ENCODE measurements at regions not wholly inside any gene's neighbourhood (a gene's known extent, or its start where the extent isn't known, plus 50 kb on each side); places are given as distances from the start of the nearest gene placed in this dataset.

DNA sequence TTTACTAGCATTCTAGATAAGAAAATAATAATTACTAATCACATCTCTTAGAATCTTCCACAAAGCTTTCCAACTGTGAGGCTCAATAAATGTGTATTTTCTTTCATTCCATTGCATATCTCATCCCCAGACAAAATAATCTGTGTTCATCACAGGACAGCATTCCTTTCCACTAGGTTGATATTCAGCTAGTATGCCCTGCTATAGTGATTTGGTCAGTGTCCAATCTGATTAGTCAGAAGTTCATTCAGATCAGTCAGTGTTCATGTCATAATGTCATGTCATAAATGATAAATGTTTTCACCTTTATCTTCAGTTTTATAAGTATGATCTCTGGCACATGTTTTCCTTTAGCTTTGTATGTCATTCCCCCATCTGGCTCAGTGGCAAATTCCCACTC, 611.4 kb downstream of the KCTD8 start:
- no peak overlapping the region for H2AFZ ChIP-seq (ENCODE audit: low read length)
- H4K20me1 ChIP-seq (ENCODE audit: control insufficient read depth, extremely low read depth, insufficient read depth, low read length), result no peaks in the 10 kb centered on the region
- no peak overlapping the region for H3K27ac ChIP-seq (ENCODE audit: insufficient read depth, low read length)
- no peak overlapping the region for H3K9ac ChIP-seq (ENCODE audit: insufficient read depth, low read length)
- peak in 1 of 2 donors; percentile 73 for DNase-seq (ENCODE audit: low read depth in 2 of 2)
- no peaks in the 10 kb centered on the region for H3K27me3 ChIP-seq (ENCODE audit: control insufficient read depth, insufficient read depth, low read length)
- no peak overlapping the region for H3K4me3 ChIP-seq (replicated peaks in 1 of 4; ENCODE audit: control extremely low read depth in 1 of 4, insufficient read depth in 1 of 4, low read depth in 3 of 4, low read length in 4 of 4)
- H3K9me3 ChIP-seq (ENCODE audit: control insufficient read depth, insufficient read depth, low read depth, low read length), result no peaks in the 10 kb centered on the region
- H3K79me2 ChIP-seq (ENCODE audit: control insufficient read depth, insufficient read depth, low read length), result no peaks in the 10 kb centered on the region
- TF ChIP-seq CTCF (conservative IDR thresholded peaks at IDR 0.05 in 1 of 2, IDR thresholded peaks at IDR 0.05 in 1 of 2; ENCODE audit: low read depth in 1 of 2, low read length in 2 of 2) (no peak), EZH2 (IDR thresholded peaks at IDR 0.05; ENCODE audit: low read length, missing control alignments) (no peak)
- no peaks in the 10 kb centered on the region for H3K36me3 ChIP-seq (ENCODE audit: control insufficient read depth, insufficient read depth, low read length)
- no peak overlapping the region for H3K4me2 ChIP-seq (ENCODE audit: extremely low read depth, insufficient read depth, low read length)
- H3K4me1 ChIP-seq (ENCODE audit: control insufficient read depth, extremely low read depth, insufficient read depth, low read length), result no peaks in the 10 kb centered on the region

DNA sequence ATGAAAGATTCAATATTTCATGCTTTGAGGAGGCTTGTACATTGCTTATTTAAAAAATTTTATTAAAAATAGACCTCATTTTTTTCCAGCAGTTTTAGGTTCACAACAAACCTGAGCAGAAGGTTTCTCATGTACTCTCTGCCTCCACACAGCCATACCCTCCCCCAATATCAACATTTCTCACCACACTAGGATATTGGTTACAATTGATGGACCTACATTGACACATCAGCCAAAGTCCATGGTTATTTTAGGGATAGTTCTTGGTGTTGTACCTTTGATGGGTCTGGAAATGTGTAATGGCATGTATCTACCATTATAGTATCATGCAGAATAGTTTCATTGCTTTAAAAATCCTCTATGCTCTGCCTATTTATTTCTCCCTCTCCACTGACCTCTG, 611.0 kb downstream of the KCTD8 start:
- Histone ChIP-seq H2AFZ (ENCODE audit: low read length) (no peak overlapping the region), H3K4me1 (ENCODE audit: control insufficient read depth, extremely low read depth, insufficient read depth, low read length) (no peaks in the 10 kb centered on the region), H4K20me1 (ENCODE audit: control insufficient read depth, extremely low read depth, insufficient read depth, low read length) (no peaks in the 10 kb centered on the region), H3K36me3 (ENCODE audit: control insufficient read depth, insufficient read depth, low read length) (no peaks in the 10 kb centered on the region), H3K4me3 (replicated peaks in 1 of 4; ENCODE audit: control extremely low read depth in 1 of 4, insufficient read depth in 1 of 4, low read depth in 3 of 4, low read length in 4 of 4) (no peak overlapping the region), H3K79me2 (ENCODE audit: control insufficient read depth, insufficient read depth, low read length) (no peaks in the 10 kb centered on the region), H3K4me2 (ENCODE audit: extremely low read depth, insufficient read depth, low read length) (no peak overlapping the region), H3K9ac (ENCODE audit: insufficient read depth, low read length) (no peak overlapping the region), H3K27me3 (ENCODE audit: control insufficient read depth, insufficient read depth, low read length) (no peaks in the 10 kb centered on the region), H3K27ac (ENCODE audit: insufficient read depth, low read length) (no peak overlapping the region), H3K9me3 (ENCODE audit: control insufficient read depth, insufficient read depth, low read depth, low read length) (no peaks in the 10 kb centered on the region)
- no peak for DNase-seq (ENCODE audit: low read depth in 2 of 2)
- TF ChIP-seq EZH2 (IDR thresholded peaks at IDR 0.05; ENCODE audit: low read length, missing control alignments) (no peak), CTCF (conservative IDR thresholded peaks at IDR 0.05 in 1 of 2, IDR thresholded peaks at IDR 0.05 in 1 of 2; ENCODE audit: low read depth in 1 of 2, low read length in 2 of 2) (no peak)

DNA sequence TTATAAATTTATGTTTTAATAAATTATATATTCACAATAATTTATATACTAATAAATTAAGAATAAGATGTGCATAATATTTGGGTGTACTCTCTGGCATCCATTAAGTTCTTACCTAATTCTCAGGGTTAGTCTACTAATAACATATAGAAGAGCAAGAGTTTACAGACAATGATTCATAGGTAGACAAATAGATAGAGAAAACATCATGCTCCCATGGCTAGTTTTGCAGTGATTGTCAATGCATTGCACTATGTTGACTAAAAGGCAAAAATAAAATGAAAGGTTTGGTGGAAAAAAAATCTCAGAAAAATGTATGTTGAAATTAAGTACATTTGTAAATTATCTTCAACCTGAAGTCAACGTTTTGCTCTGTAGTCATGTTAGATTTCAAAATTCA, 606.0 kb downstream of the KCTD8 start:
- Histone ChIP-seq H3K27ac (ENCODE audit: insufficient read depth, low read length) (no peak overlapping the region), H3K4me1 (ENCODE audit: control insufficient read depth, extremely low read depth, insufficient read depth, low read length) (no peaks in the 10 kb centered on the region), H3K36me3 (ENCODE audit: control insufficient read depth, insufficient read depth, low read length) (no peaks in the 10 kb centered on the region), H4K20me1 (ENCODE audit: control insufficient read depth, extremely low read depth, insufficient read depth, low read length) (no peaks in the 10 kb centered on the region), H3K27me3 (ENCODE audit: control insufficient read depth, insufficient read depth, low read length) (no peaks in the 10 kb centered on the region), H2AFZ (ENCODE audit: low read length) (no peak overlapping the region), H3K79me2 (ENCODE audit: control insufficient read depth, insufficient read depth, low read length) (no peaks in the 10 kb centered on the region), H3K9me3 (ENCODE audit: control insufficient read depth, insufficient read depth, low read depth, low read length) (no peaks in the 10 kb centered on the region), H3K9ac (ENCODE audit: insufficient read depth, low read length) (no peak overlapping the region), H3K4me3 (replicated peaks in 1 of 4; ENCODE audit: control extremely low read depth in 1 of 4, insufficient read depth in 1 of 4, low read depth in 3 of 4, low read length in 4 of 4) (no peak overlapping the region), H3K4me2 (ENCODE audit: extremely low read depth, insufficient read depth, low read length) (no peak overlapping the region)
- no peak for DNase-seq (ENCODE audit: low read depth in 2 of 2)
- no peak for TF ChIP-seq EZH2 (IDR thresholded peaks at IDR 0.05; ENCODE audit: low read length, missing control alignments)
- TF ChIP-seq CTCF (conservative IDR thresholded peaks at IDR 0.05 in 1 of 2, IDR thresholded peaks at IDR 0.05 in 1 of 2; ENCODE audit: low read depth in 1 of 2, low read length in 2 of 2), result no peak
